ENCODE measurements at regions not wholly inside any gene's neighbourhood (a gene's known extent, or its start where the extent isn't known, plus 50 kb on each side); places are given as distances from the start of the nearest gene placed in this dataset.

DNA sequence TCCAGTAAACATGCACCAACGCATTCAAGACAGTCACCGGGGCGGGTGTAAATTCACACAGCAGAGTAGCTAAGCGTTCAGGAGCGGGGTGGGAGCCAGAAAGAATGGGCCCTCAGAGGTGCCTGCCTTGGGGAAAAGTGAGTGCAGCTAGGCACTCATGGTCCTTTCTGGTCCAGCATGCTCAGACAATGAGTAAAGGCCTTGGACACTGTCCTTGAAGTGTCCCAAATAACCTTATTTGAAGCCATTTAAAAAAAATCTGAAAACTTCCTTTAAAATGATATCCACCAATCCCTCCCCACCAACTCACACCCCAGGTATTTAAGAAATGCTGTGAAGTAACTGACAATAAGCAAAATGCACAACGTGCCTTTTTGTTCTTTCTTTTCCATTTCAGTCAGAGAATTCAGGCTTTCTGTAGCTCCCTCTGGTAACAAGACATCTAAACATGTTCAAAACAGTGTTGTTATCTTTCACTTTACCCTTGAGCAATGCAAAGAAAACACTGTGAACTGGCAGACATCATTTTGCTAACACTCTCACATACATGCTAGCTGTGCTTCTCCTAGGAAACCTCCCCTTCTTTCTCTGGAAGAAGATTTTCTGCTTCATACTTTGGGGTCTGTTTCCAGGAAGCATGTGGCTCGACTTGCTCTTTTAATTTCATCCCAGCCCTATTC is 445.1 kb upstream of the SPRED2 start:
- no peak overlapping the region for H3K4me3 Mint-ChIP-seq
- ChIA-PET POLR2A (no interaction called here), CTCF (no interaction called here)
- H3K27ac ChIP-seq (ENCODE audit: low read length in 2 of 2) = no peak overlapping the region
- H3K27ac Mint-ChIP-seq = no peak overlapping the region
- no peak for DNase-seq
- no peaks in the 10 kb centered on the region for H3K9me3 ChIP-seq (ENCODE audit: control extremely low read depth in 1 of 3, control insufficient read depth in 2 of 3, insufficient read depth in 1 of 3, low read length in 2 of 3)
- no peaks in the 10 kb centered on the region for H4K20me1 ChIP-seq (ENCODE audit: control insufficient read depth, insufficient read depth, low read length, poor library complexity, severe bottlenecking)
- no peaks in the 10 kb centered on the region for H3K4me1 ChIP-seq (ENCODE audit: control insufficient read depth in 2 of 2, insufficient read depth in 2 of 2, low read length in 2 of 2)
- 87% methylated on average over 6 of the region's 7 CpGs for WGBS (ENCODE audit: insufficient coverage)
- no peaks in the 10 kb centered on the region for H3K9me3 Mint-ChIP-seq (ENCODE audit: insufficient read depth)
- H3K4me3 ChIP-seq (ENCODE audit: control extremely low read depth in 1 of 5, extremely low read depth in 1 of 5, insufficient read depth in 1 of 5, low read depth in 2 of 5, low read length in 4 of 5) = no peak overlapping the region
- ATAC-seq (ENCODE audit: low read depth) = no peak
- peaks cover 6% of the 10 kb centered on the region for H3K27me3 Mint-ChIP-seq
- no peak overlapping the region for H3K9ac ChIP-seq (ENCODE audit: low read length)
- H2AFZ ChIP-seq (ENCODE audit: insufficient read depth, low read depth, low read length, poor library complexity, severe bottlenecking) = no peak overlapping the region
- H3K36me3 ChIP-seq (replicated peaks in 1 of 2; ENCODE audit: control extremely low read depth in 1 of 2, control insufficient read depth in 1 of 2, extremely low read depth in 1 of 2, insufficient read depth in 2 of 2, low read length in 1 of 2) = no peaks in the 10 kb centered on the region
- peaks cover 0 to 5% (median 2%) of the 10 kb centered on the region in 4 experiments for H3K27me3 ChIP-seq (replicated peaks in 1 of 4; ENCODE audit: control extremely low read depth in 1 of 4, control insufficient read depth in 3 of 4, insufficient read depth in 4 of 4, low read length in 3 of 4)
- H3K4me1 Mint-ChIP-seq = no peaks in the 10 kb centered on the region
- TF ChIP-seq EZH2 (IDR thresholded peaks at IDR 0.05; ENCODE audit: borderline replicate concordance, insufficient read depth, low read depth, low read length, poor library complexity, severe bottlenecking) = no peak
- TF ChIP-seq, protein P1, sequence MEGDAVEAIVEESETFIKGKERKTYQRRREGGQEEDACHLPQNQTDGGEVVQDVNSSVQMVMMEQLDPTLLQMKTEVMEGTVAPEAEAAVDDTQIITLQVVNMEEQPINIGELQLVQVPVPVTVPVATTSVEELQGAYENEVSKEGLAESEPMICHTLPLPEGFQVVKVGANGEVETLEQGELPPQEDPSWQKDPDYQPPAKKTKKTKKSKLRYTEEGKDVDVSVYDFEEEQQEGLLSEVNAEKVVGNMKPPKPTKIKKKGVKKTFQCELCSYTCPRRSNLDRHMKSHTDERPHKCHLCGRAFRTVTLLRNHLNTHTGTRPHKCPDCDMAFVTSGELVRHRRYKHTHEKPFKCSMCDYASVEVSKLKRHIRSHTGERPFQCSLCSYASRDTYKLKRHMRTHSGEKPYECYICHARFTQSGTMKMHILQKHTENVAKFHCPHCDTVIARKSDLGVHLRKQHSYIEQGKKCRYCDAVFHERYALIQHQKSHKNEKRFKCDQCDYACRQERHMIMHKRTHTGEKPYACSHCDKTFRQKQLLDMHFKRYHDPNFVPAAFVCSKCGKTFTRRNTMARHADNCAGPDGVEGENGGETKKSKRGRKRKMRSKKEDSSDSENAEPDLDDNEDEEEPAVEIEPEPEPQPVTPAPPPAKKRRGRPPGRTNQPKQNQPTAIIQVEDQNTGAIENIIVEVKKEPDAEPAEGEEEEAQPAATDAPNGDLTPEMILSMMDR (IDR thresholded peaks at IDR 0.05) = no peak
- no peak overlapping the region for H3K4me2 ChIP-seq (replicated peaks; ENCODE audit: low read depth, low read length, poor library complexity, severe bottlenecking)
- intact Hi-C loops (cut with micrococcal nuclease) = no loop called here
- no peaks in the 10 kb centered on the region for H3K79me2 ChIP-seq (ENCODE audit: control insufficient read depth, insufficient read depth, low read length)

GRCh38 chr2:65876114-65876513 is 443.7 kb upstream of the SPRED2 start:
- no peak overlapping the region for H3K27ac Mint-ChIP-seq
- H3K79me2 ChIP-seq (ENCODE audit: control insufficient read depth, insufficient read depth, low read length) = no peaks in the 10 kb centered on the region
- H4K20me1 ChIP-seq (ENCODE audit: control insufficient read depth, insufficient read depth, low read length, poor library complexity, severe bottlenecking) = no peaks in the 10 kb centered on the region
- no peaks in the 10 kb centered on the region for H3K9me3 ChIP-seq (ENCODE audit: control extremely low read depth in 1 of 3, control insufficient read depth in 2 of 3, insufficient read depth in 1 of 3, low read length in 2 of 3)
- H3K4me3 ChIP-seq (ENCODE audit: control extremely low read depth in 1 of 5, extremely low read depth in 1 of 5, insufficient read depth in 1 of 5, low read depth in 2 of 5, low read length in 4 of 5) = no peak overlapping the region
- no peak overlapping the region for H2AFZ ChIP-seq (ENCODE audit: insufficient read depth, low read depth, low read length, poor library complexity, severe bottlenecking)
- peaks cover 0 to 5% (median 2%) of the 10 kb centered on the region in 4 experiments for H3K27me3 ChIP-seq (replicated peaks in 1 of 4; ENCODE audit: control extremely low read depth in 1 of 4, control insufficient read depth in 3 of 4, insufficient read depth in 4 of 4, low read length in 3 of 4)
- H3K36me3 ChIP-seq (replicated peaks in 1 of 2; ENCODE audit: control extremely low read depth in 1 of 2, control insufficient read depth in 1 of 2, extremely low read depth in 1 of 2, insufficient read depth in 2 of 2, low read length in 1 of 2) = no peaks in the 10 kb centered on the region
- no peaks in the 10 kb centered on the region for H3K9me3 Mint-ChIP-seq (ENCODE audit: insufficient read depth)
- 100% methylated on average over 1 of the region's 2 CpGs for WGBS (ENCODE audit: insufficient coverage)
- no peak overlapping the region for H3K4me2 ChIP-seq (replicated peaks; ENCODE audit: low read depth, low read length, poor library complexity, severe bottlenecking)
- no peak for TF ChIP-seq EZH2 (IDR thresholded peaks at IDR 0.05; ENCODE audit: borderline replicate concordance, insufficient read depth, low read depth, low read length, poor library complexity, severe bottlenecking)
- TF ChIP-seq, protein P1 (IDR thresholded peaks at IDR 0.05) = no peak
- ChIA-PET POLR2A (no interaction called here), CTCF (no interaction called here)
- H3K27ac ChIP-seq (ENCODE audit: low read length in 2 of 2) = no peak overlapping the region
- H3K9ac ChIP-seq (ENCODE audit: low read length) = no peak overlapping the region
- peaks cover 6% of the 10 kb centered on the region for H3K27me3 Mint-ChIP-seq
- H3K4me3 Mint-ChIP-seq = no peak overlapping the region
- DNase-seq (no peak), ATAC-seq (ENCODE audit: low read depth) (no peak)
- intact Hi-C loops (cut with micrococcal nuclease) = no loop called here
- no peaks in the 10 kb centered on the region for H3K4me1 Mint-ChIP-seq
- H3K4me1 ChIP-seq (ENCODE audit: control insufficient read depth in 2 of 2, insufficient read depth in 2 of 2, low read length in 2 of 2) = no peaks in the 10 kb centered on the region

All from B cell (primary cell).